Aorta (tissue), 5 donors: ENCODE measurements at regions not wholly inside any gene's neighbourhood (a gene's known extent, or its start where the extent isn't known, plus 50 kb on each side); places are given as distances from the start of the nearest gene placed in this dataset.

Experiments
- ATAC-seq: fragments of 200-7000 bp; cut with Tn5 transposase; one replicate; pipeline ENCODE4 v1.9.1; 2022; ENCODE audit warnings: moderate library complexity; ENCODE audit not compliant: low FRiP score
- DNase-seq, 2 donors: peaks; one replicate each; pipeline ENCODE4 v3.0.0-alpha.2; 2020
- H3K27ac ChIP-seq, 2 donors: one replicate each; pipeline ENCODE4 v1.5.1; 2013; ENCODE audit warnings: low read length in 2 of 2, mild to moderate bottlenecking in 2 of 2, moderate library complexity in 2 of 2, control low read depth in 1 of 2, inconsistent platforms in 1 of 2, low read depth in 1 of 2
- H3K27me3 ChIP-seq, 2 donors: one replicate each; pipeline ENCODE4 v1.6.1; 2013; ENCODE audit warnings: control low read depth in 1 of 2, low read length in 1 of 2, mild to moderate bottlenecking in 1 of 2, moderate library complexity in 1 of 2; ENCODE audit not compliant: insufficient read depth in 2 of 2, control insufficient read depth in 1 of 2
- H3K36me3 ChIP-seq, 2 donors: one replicate each; pipeline ENCODE4 v1.6.1; 2013; ENCODE audit warnings: control low read depth in 1 of 2, low read length in 1 of 2, mild to moderate bottlenecking in 1 of 2; ENCODE audit not compliant: insufficient read depth in 2 of 2, control insufficient read depth in 1 of 2
- H3K4me1 ChIP-seq, 2 donors: one replicate each; pipeline ENCODE4 v1.6.1; 2013; ENCODE audit warnings: low read length in 2 of 2, control low read depth in 1 of 2, mild to moderate bottlenecking in 1 of 2, moderate library complexity in 1 of 2; ENCODE audit not compliant: insufficient read depth in 2 of 2, control insufficient read depth in 1 of 2
- H3K4me3 ChIP-seq, 2 donors: one replicate each; pipeline ENCODE4 v1.5.1; 2013; ENCODE audit warnings: low read length in 2 of 2, control low read depth in 1 of 2, mild to moderate bottlenecking in 1 of 2
- H3K9me3 ChIP-seq: one replicate; pipeline ENCODE4 v1.6.1; 2013; ENCODE audit warnings: mild to moderate bottlenecking, low read length; ENCODE audit not compliant: control insufficient read depth
- WGBS, 2 donors: extraction: QIAGEN DNeasy Blood & Tissue Kit; methylation state at CpG; one replicate each; pipeline ENCODE4 v1.1.7; 2013; 5-methylcytosine and 5-hydroxymethylcytosine counted together
- intact Hi-C, 2 donors: fragments of 100-400 bp; cut with DNase I; formaldehyde crosslinking; loops; one replicate each; pipeline versions ENCODE4 v1.14.2 to v1.15.0; 2022
- donor health status: healthy with polysubstance abuse.
- donor health status: Bipolar disorder and iron deficiency.
- donor health status: DM: no; HTN: no; CAD: no.
- donor health status: DM: no; HTN: no; CAD: no.
- donor health status: DM: yes; HTN: yes; CAD: no.

DNA sequence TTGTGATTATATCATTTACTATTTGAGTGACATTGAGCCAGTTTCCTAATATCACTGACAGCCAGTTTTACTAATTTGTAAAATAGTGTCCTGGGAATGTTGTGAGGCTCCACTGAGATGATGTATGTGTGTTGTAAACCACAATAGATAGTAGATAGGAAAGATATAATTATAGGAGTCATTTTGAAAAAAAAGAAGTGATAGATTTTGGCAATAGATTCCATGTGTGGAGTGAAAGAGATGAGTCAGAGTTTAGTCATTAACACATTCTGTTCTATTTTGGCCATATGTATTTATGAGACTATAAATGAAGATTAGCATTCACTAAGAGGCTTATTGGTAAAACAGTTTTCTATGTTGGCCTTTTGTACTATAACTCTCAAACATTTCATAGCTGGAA is 388.2 kb downstream of the FAM170A start:
- Histone ChIP-seq H3K27ac (no peak overlapping the region), H3K27me3 (no peaks in the 10 kb centered on the region), H3K9me3 (no peaks in the 10 kb centered on the region), H3K4me3 (no peak overlapping the region), H3K4me1 (no peaks in the 10 kb centered on the region), H3K36me3 (no peaks in the 10 kb centered on the region)
- ATAC-seq (no peak), DNase-seq (no peak)
- intact Hi-C loops = no loop called here

DNA sequence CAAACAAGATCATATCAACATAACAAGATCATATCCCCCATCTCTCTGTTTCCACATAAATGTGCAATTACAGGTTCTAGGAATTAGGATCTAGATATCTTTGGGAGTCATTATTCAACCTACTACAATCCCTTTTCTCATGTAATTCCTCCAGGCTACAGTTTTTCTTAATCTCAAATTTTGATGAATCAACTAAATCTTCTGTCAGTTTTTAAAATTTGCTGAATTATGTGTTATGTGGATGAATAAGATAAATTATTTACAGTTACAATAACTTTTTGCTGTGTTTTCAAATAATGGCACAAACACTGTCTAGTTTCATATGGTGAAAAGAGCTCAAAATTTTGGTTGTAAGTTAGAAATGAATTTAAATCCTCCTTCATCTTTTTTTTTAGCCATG is 405.8 kb downstream of the FAM170A start:
- DNase-seq (no peak), ATAC-seq (no peak)
- Histone ChIP-seq H3K36me3 (no peaks in the 10 kb centered on the region), H3K27me3 (no peaks in the 10 kb centered on the region), H3K4me1 (no peaks in the 10 kb centered on the region), H3K9me3 (no peaks in the 10 kb centered on the region), H3K27ac (no peak overlapping the region), H3K4me3 (no peak overlapping the region)
- intact Hi-C loops = no loop called here

DNA sequence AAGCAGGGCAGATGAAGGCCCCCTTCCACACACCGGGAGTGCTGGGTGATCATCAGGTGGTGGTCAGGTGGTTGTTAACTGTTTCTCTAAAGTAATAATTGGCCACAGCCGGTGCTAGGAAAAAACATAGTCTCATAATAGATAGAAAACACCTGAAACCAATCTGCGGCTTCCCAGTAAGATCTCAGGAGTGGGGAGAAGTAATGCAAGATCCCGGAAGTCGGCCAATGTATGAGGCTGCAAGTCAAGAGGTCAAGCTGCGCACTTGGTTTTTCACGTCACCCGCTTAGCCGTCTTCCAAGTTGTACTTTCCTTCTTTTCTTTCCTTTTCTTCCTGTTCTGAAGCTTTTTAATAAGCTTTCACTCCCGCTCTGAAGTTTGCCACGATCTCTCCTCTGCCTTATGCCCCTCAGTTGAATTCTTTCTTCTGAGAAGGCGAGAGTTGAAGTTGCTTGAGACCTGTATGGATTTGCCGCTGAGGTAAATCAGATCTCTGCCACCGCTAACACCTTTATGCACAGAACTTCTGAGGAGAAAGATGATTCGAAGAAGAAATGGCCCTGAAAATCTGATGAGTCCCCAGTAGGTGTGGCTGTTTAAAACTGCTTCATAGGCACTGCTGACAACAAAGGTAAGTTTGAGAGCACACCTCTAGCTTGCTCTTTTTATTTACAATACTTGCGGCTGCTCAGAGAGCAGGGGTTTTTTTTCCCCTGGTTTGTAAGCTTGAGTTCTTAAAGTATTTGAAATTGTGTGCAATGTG is 406.6 kb downstream of the FAM170A start:
- DNase-seq = no peak
- peaks cover 0 to 2% of the 10 kb centered on the region in 2 donors for H3K4me1 ChIP-seq
- WGBS, 2 donors = 95 to 96% methylated on average over 16 of the region's 16 CpGs
- no peak overlapping the region for H3K27ac ChIP-seq
- no peak overlapping the region for H3K4me3 ChIP-seq
- intact Hi-C loops = no loop called here
- no peaks in the 10 kb centered on the region for H3K36me3 ChIP-seq
- ATAC-seq = no peak
- H3K27me3 ChIP-seq = no peaks in the 10 kb centered on the region
- H3K9me3 ChIP-seq = no peaks in the 10 kb centered on the region

DNA sequence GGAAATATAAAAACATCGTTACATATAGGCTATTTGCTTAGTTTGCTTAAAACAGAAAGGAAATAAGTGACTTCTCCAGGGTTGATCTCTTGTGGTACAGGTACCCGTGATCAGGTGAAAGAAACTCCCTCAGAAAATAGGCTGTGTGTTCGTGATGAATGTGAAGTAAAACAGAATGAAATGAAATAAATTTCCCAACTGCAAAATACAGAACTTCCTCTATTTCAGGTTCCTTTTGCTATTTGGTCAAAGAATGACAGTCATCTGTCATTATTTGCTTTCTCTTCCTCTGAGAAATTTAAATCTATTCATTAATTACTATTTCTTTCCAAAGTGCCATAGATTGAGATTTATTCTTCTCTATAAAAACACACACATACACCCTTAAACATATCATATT is 408.1 kb downstream of the FAM170A start:
- H3K27me3 ChIP-seq = no peaks in the 10 kb centered on the region
- ATAC-seq (no peak), DNase-seq (no peak)
- intact Hi-C loops = no loop called here
- no peaks in the 10 kb centered on the region for H3K36me3 ChIP-seq
- no peak overlapping the region for H3K27ac ChIP-seq
- WGBS, 2 donors = 93 to 94% methylated on average over 3 of the region's 3 CpGs
- H3K4me1 ChIP-seq = peaks cover 0 to 2% of the 10 kb centered on the region in 2 donors
- no peak overlapping the region for H3K4me3 ChIP-seq
- no peaks in the 10 kb centered on the region for H3K9me3 ChIP-seq

DNA sequence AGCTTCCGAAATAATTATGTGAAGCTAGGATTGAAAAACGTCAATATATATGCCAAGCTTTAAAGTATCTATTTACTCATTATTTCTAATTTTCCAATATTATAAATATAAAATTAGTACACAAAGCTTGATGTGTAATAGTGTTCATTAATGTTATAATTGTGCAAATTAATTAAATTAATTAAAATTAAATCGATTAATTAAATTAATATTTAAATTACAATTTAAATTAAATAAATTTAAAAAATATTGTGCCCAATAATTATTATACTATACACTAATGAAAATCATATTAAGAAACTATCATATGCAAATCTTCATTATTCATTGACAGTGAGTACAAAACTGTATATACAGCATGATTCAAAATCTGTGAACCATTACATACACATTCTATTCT is 409.8 kb downstream of the FAM170A start:
- intact Hi-C loops = no loop called here
- H3K27ac ChIP-seq = no peak overlapping the region
- no peak for DNase-seq
- 78 to 97% methylated on average over 3 of the region's 3 CpGs for WGBS, 2 donors
- no peak overlapping the region for H3K4me3 ChIP-seq
- no peaks in the 10 kb centered on the region for H3K27me3 ChIP-seq
- no peak for ATAC-seq
- H3K36me3 ChIP-seq = no peaks in the 10 kb centered on the region
- no peaks in the 10 kb centered on the region for H3K9me3 ChIP-seq
- H3K4me1 ChIP-seq = peaks cover 0 to 2% of the 10 kb centered on the region in 2 donors

DNA sequence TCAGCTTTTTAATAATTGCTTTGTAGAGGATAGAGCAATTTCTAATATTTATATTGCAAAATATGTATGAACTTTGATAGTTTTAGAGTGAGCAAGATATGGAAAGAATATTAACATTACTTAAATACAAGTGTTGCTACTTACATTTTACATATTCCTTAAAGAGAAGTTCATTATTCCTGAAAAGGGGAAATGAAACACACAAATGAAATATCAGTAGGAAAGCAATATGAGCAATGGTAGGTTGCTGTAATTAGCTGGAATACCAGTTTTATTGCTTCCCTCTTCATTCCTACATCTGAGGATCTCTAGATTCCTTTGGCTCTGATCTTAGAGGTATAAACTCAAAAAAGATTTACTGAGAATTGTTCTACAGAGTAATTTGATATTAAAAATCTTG is 414.1 kb downstream of the FAM170A start:
- Histone ChIP-seq H3K36me3 (no peaks in the 10 kb centered on the region), H3K27me3 (no peaks in the 10 kb centered on the region), H3K9me3 (no peaks in the 10 kb centered on the region), H3K4me1 (peaks cover 0 to 2% of the 10 kb centered on the region in 2 donors), H3K4me3 (no peak overlapping the region), H3K27ac (no peak overlapping the region)
- no peak for ATAC-seq
- intact Hi-C loops = no loop called here
- DNase-seq = no peak

DNA sequence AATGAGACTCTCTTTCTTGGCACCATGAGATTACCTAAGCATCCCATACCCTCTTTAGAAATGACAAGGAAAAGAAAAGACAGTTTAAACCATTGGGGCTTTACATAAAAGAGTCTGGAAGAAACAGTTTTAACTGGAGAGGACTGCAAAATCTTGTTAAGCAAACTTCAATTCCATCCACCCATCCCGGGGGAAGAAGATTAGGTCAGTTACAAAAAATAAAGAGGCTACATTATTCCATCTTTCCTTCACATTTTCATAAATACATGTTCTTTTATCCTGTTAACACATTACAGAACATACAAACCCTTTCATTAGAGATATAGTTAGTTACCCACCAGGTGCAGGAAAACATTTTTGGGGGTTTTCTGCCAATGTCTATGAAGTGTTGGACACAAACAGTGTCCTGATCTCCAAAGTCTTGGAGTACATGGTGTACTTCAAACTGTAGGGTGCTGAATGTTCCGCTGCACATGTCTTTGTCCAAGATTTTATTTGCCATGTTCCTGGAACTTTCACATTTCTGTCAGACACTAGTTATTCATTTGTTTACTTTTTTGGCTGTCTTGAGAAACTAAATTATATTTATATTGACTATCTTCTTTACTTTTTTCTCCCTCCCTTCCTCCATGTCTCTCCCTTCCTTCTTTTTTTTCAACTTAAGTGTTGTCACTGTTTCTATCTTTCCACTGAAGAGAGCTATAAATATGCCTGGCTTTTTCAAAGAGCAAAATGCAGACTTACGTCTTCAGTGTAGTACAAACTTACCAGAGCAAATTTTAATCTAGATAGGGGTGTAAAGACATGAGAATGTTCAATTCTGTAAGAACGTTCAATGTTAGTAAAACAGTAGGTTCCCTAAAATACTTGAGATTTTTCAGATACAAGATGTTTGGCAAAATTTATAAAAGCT is 410.9 kb upstream of the PRR16 start:
- H3K9me3 ChIP-seq = no peaks in the 10 kb centered on the region
- H3K4me1 ChIP-seq = no peaks in the 10 kb centered on the region
- H3K27me3 ChIP-seq = no peaks in the 10 kb centered on the region
- H3K4me3 ChIP-seq = peak overlapping the region in 1 of 2 donors; percentile 34
- WGBS, 2 donors = 7 to 9% methylated on average over 4 of the region's 4 CpGs
- ATAC-seq = peak; percentile 77
- intact Hi-C loops = loop anchor here in 1 of 2 donors (5.0 to 10.0 kb wide), 2 partner anchors 82 to 244 kb away; no protein-coding TSS in a partner anchor
- no peak for DNase-seq
- no peaks in the 10 kb centered on the region for H3K36me3 ChIP-seq
- peak overlapping the region in 1 of 2 donors; percentile 82 for H3K27ac ChIP-seq

DNA sequence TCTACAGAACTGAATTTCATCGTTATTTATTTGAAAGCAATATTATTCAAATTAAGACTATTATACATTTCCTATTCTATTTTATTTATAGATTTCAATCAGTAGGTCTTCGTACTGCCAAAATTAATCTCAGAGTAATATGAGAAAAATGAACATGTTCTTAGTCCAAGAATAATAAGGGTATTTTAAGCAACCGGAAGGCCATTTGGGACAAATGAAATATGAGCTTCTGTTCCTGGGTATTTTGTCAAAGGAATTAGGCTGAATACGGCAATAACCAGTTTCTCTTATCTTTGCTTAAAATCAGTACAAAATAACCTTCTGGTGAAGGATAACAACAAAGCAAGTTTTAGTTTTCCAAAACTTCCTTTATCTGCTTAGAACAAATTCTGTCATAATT is 410.3 kb upstream of the PRR16 start:
- Histone ChIP-seq H3K4me1 (no peaks in the 10 kb centered on the region), H3K9me3 (no peaks in the 10 kb centered on the region), H3K4me3 (no peak overlapping the region), H3K27ac (no peak overlapping the region), H3K36me3 (no peaks in the 10 kb centered on the region), H3K27me3 (no peaks in the 10 kb centered on the region)
- ATAC-seq (peak; percentile 75), DNase-seq (no peak)
- intact Hi-C loops = loop anchor here in 1 of 2 donors (5.0 to 10.0 kb wide), 2 partner anchors 81 to 243 kb away; no protein-coding TSS in a partner anchor
- 3 to 6% methylated on average over 4 of the region's 4 CpGs for WGBS, 2 donors
